ENCODE measurements at regions not wholly inside any gene's neighbourhood (a gene's known extent, or its start where the extent isn't known, plus 50 kb on each side); places are given as distances from the start of the nearest gene placed in this dataset.
"Not testable (repeated sequence)": the region's sequence is repeated elsewhere in the genome, so short reads cannot be mapped to it uniquely, and the experiment has no call there.

DNA sequence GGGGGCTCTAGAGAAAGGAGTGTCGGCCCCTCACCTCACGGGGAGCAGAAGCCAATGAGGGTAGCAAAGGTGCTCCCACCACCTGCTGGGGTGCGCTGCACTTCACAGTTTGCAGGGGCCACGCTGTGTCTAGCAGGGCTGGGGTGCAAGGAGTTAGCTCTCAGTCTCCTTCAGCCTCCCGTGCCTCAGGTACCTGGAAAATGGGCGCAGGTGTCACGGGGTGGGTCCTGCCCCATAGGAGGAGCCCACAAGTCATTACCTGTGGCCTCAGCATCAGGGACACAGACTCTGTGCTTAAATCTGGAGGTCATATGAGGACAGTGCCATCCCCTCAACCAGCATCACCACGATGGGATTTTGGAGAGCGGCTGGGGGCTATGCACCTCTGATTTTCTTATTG lies 326.7 kb downstream of the ADGRD1 start:
- no peak for DNase-seq (ENCODE audit: extremely low read depth, low read depth)
- H3K4me3 ChIP-seq (replicated peaks; ENCODE audit: low read depth, low read length) = no peak overlapping the region
- TF ChIP-seq, protein P1, sequence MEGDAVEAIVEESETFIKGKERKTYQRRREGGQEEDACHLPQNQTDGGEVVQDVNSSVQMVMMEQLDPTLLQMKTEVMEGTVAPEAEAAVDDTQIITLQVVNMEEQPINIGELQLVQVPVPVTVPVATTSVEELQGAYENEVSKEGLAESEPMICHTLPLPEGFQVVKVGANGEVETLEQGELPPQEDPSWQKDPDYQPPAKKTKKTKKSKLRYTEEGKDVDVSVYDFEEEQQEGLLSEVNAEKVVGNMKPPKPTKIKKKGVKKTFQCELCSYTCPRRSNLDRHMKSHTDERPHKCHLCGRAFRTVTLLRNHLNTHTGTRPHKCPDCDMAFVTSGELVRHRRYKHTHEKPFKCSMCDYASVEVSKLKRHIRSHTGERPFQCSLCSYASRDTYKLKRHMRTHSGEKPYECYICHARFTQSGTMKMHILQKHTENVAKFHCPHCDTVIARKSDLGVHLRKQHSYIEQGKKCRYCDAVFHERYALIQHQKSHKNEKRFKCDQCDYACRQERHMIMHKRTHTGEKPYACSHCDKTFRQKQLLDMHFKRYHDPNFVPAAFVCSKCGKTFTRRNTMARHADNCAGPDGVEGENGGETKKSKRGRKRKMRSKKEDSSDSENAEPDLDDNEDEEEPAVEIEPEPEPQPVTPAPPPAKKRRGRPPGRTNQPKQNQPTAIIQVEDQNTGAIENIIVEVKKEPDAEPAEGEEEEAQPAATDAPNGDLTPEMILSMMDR (IDR thresholded peaks at IDR 0.05; ENCODE audit: low read depth, low read length, missing control alignments) = no peak

DNA sequence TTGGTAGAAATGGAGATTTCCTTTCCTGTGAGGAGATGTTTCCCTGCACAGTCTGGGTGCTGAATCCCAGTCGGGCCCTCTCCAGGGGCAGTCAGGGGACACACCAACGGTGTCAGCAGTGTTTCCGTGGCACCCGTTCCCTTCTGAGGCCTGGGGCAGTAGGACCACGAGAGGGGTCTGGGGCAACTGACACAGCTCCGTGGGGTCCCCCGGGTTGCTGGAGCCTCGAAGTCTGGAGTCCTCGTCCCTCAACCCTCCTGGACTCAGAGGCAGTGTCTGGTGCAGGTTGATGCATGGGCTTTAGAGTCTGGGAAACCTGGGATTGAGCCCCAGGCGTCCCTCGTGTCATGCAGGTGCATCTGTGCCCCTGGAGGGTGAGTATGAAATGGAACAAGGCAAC lies 327.3 kb downstream of the ADGRD1 start:
- TF ChIP-seq, protein P1 (IDR thresholded peaks at IDR 0.05; ENCODE audit: low read depth, low read length, missing control alignments) = no peak
- no peak for DNase-seq (ENCODE audit: extremely low read depth, low read depth)
- no peak overlapping the region for H3K4me3 ChIP-seq (replicated peaks; ENCODE audit: low read depth, low read length)

DNA sequence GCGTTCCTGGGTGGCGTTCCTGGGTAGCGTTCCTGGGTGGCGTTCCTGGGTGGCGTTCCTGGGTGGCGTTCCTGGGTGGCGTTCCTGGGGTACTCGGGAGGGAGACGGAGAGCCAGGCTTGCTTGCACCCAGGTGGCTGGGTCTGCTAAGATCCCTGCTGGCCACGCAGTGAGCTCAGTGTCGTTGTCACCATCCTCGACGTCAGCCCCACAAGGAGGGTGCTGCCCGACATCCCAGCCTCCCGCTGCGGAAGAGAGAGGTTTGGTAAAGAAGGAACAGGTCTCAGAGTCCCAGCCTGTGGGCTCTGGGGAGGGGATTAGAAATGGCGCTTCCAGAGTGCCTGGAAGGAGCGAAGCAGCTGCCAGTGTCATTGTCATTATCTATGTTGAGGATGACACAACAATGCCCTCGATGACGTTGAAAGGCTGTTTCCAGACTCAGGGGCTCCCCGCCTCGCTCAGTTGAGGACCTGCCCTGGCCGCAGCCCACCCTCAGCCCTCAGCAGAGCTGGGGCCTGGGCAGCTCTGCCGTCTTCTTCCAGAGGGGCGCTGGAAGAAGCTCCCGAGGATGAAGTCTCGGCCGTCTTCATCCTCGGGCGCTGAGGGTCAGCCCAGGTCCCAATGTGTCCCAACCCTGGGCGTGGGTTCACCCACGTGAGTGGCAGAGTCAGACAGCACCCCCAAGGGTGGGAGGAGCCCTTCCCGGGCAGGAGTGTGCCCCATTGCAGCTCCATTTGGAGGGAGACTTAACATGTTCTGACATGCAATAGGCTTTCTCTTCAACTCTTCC lies 328.8 kb downstream of the ADGRD1 start:
- no peak for DNase-seq (ENCODE audit: extremely low read depth, low read depth)
- TF ChIP-seq, protein P1 (IDR thresholded peaks at IDR 0.05; ENCODE audit: low read depth, low read length, missing control alignments) = no peak
- H3K4me3 ChIP-seq (replicated peaks; ENCODE audit: low read depth, low read length) = no peak overlapping the region

DNA sequence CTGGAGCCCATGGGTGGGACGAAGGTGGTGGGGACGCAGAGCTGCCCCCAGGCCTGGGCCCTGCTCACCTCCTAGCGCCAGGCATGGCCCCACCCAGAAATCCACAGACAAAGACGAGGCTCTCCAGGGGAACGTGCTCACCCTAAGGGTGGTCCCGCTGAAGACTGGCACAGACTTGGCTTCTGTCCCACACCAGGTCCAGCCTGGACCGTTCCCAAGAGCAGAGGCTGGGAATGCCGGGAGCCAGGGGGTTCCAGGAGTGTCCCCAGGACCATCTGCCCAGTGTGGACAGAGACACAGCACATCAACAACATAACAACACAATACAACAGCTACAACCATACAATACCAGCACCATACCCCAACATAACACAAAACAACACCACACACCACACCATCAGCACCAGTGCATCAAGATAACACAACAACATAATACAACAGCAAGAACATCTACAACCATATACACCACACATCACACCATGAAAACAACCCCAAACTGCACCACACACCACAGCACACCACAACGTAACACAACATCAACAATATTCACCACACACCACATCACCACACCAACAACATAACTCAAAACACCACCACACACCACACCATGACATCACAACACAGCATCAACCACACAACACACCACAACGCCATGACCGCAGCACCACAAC lies 329.6 kb downstream of the ADGRD1 start:
- no peak for DNase-seq (ENCODE audit: extremely low read depth, low read depth)
- H3K4me3 ChIP-seq (replicated peaks; ENCODE audit: low read depth, low read length) = no peak overlapping the region
- TF ChIP-seq, protein P1 (IDR thresholded peaks at IDR 0.05; ENCODE audit: low read depth, low read length, missing control alignments) = no peak

DNA sequence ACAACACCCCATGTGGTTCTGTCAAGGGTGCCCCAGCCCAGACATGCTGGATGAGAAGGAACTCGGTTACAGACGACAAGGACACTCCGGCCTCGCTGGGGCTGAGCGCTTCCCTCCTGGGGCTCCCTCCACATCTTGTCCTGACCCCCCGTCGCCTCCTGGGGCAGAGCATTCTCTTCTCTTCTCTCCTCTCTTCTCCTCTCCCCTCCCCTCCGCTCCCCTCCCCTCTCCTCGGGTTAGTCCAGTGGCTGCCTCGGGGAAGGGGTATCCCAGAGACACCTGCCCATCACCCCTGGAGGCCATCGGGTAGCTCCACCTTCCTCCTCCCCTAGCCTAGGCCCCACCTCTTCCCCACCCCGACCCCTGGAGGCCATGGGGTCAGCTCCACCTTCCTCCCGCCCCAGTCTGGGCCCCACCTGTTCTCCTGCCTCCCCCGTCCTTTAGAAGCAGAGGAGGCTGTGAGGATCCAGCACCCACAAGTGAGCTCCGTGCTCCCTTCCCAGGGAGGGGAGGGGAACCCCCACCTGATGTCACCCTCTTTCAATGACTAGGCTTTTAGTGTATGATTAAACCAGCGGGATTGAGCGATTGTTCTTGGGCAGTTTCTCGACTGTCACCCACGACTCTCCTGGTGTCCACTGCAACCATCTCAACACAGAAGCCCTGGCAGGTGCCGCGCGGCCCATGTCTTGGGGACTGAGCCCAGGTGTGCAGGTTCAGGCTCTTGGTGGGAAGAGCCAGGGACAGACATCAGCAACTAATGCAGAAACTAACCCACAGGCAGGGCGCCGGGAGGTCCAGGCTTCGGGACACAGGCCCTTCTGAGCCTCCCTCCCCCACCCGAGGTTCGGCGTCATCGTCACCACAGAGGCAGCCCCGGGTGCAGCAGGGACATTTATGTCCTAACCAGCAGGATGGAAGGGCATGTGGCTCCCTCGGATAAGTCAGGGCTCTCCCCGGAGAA lies 330.4 kb downstream of the ADGRD1 start:
- DNase-seq (ENCODE audit: extremely low read depth, low read depth); H3K4me3 ChIP-seq (replicated peaks; ENCODE audit: low read depth, low read length): not testable (repeated sequence)

DNA sequence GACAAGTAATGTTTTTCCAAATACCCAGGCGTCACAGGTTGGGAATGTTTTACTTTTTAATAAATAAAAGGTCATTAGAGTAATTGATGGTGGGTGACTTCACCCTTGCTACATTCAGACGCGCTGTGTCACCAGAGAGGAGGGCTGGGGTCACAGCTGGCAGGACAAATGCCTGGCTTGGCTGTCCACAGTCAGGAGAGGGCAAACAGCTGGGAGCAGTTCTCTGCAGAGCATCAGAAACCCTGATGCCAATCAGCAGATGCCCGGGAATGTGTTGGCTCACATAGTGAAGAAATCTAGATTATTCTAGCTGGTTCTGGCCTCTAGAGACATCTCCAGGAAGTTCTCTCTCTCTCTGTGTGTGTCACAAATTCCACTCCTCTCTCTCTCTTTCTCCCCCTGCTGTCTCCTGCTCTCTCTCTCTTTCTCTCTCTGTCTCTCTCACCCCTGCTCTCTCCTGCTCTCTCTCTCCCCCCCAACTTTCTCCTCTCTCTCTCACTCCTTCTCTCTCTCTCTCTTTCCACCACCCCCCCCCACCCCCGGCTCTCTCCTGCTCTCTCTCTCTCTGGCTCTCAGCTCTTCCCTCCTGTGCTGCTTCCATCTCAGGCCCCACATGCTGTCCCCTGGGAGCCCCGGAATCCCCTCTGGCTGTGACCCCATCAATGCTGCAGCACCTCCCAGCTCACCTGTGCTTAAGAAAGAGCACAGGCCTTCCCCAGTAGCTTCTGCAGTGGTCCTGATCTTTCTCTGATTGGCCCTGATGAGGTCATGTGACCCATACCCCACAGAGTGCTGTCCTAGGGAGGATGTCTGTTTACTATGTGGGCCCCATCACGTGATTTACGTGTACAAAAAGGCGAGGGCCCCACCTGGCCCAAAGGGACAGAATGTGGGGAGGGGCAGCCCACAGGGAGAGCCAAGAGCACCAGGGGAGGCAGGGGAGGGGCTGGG lies 331.5 kb downstream of the ADGRD1 start:
- H3K4me3 ChIP-seq (replicated peaks; ENCODE audit: low read depth, low read length); DNase-seq (ENCODE audit: extremely low read depth, low read depth): not testable (repeated sequence)

DNA sequence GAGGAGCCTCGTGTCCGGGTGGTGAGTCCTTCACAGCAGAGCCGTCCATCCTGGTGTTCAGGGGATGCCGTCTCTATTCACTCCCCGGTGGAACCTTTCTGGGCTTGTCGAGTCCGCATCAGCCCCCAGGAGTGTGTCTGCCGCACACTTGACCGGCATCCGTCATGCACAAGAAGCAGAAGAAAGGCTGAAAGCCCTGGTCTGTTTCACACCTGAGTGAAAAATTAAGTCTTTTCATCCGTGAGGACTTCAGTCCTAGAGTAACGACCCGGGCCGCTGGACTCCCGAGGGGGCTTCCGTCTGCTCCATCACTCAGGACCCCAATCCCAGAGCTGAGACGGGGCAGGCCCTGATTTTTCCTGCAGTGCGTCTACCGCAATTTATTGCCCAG lies 332.2 kb downstream of the ADGRD1 start:
- not testable (repeated sequence) for H3K4me3 ChIP-seq (replicated peaks; ENCODE audit: low read depth, low read length); DNase-seq (ENCODE audit: extremely low read depth, low read depth)

DNA sequence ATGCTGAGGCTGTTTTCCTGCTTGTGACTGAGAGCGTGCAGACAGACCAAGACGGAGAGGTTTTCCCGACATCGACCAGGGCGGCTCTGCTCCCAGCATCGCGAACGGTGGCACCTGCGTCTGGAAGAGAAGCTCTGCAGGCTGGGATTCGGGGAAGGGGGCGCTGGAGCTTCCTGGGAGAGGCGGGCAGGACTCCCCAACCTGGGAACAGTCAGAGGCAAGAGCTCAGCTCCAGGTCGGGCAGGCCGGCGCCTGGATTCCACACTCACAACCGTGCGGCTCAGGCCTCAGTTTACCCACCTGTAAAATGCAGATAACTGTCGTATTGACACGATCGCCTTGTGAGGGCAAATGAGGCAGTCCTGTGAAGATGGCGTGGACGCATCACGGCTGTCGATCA lies 332.6 kb downstream of the ADGRD1 start:
- H3K4me3 ChIP-seq (replicated peaks; ENCODE audit: low read depth, low read length); DNase-seq (ENCODE audit: extremely low read depth, low read depth): not testable (repeated sequence)

Measured in HFF-Myc (cell line).